ENCODE measurements at regions not wholly inside any gene's neighbourhood (a gene's known extent, or its start where the extent isn't known, plus 50 kb on each side); places are given as distances from the start of the nearest gene placed in this dataset.

DNA sequence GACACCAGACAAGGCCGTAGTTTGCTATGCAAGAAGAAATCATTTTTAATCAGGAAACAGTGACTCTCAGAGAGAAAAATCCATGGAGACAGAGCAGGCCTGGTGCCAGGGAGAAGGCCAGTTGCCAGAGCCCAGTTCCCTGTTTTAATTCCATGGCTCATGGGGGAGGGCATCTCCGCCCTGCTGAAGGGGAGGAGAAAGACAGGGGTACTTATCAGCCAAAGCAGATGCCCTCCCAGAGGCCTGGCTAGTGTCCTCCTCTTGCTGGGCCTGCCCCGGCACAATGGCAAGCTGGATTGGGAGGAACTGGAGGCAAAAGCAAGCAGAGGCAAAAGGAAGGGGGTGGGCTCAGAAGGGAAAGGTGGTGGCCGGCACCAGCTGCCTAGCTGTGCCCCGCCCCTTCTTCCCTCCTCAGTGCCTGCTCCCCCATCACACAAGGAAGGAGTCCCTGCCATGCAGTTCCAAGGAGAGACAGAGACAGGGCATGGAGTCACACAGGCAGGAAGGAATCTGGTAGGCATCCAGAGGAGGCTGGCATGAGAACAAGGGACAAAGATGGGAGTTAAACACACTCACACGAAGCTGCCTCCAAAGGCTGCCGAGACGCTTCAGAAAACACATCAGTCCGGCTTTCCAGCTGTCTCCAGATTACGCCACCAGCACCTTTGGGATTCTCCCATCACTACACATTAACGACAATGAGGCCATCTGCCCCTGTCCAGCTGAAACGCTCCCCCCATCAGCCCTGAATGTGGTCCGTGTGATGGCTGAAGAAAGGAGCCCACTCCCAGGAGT, 591.8 kb downstream of the BUD13 start:
- Histone ChIP-seq H3K9me3 (ENCODE audit: control insufficient read depth in 2 of 3, insufficient read depth in 1 of 3, low read length in 3 of 3) (no peaks in the 10 kb centered on the region), H3K4me1 (ENCODE audit: control insufficient read depth in 2 of 3, insufficient read depth in 2 of 3, low read depth in 1 of 3, low read length in 3 of 3) (peaks cover 0 to 8% (median 0%) of the 10 kb centered on the region in 3 donors), H3K4me3 (ENCODE audit: low read length in 3 of 3) (no peak overlapping the region), H3K9ac (ENCODE audit: low read length in 3 of 3) (no peak overlapping the region), H3K27ac (ENCODE audit: low read depth in 2 of 2, low read length in 2 of 2) (no peak overlapping the region), H3K36me3 (ENCODE audit: control insufficient read depth in 2 of 3, insufficient read depth in 3 of 3, low read length in 3 of 3) (no peaks in the 10 kb centered on the region), H3K27me3 (ENCODE audit: control insufficient read depth, insufficient read depth, low read length) (no peaks in the 10 kb centered on the region)
- intact Hi-C loops (cut with DNase I): no loop called here
- no peak for TF ChIP-seq CTCF (IDR thresholded peaks at IDR 0.05; ENCODE audit: borderline replicate concordance, extremely low read depth, insufficient read depth)
- FAIRE-seq (no peak), DNase-seq (peak in 1 of 5 donors; percentile 32)

DNA sequence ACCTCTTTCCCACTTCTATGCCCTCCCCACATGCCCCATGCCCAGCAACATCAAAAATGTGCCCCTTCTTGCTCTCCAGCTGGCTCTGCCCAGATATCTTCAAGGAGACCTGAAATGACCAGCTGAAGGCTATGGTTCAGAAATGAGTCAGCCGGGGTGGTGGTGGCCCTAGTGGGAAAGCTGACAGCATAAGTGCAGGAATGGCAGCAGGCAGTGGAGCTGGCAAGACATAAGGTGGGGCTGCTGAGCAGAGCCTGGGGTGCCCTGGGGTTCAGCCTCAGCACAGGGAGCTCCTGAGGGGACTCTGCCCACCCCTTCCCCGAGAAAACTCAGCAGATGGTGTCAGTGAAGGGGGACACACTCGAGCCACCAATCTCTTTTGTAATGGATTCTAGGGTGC, 593.4 kb downstream of the BUD13 start:
- DNase-seq (peak in 1 of 5 donors; percentile 29), FAIRE-seq (no peak)
- H3K4me1 ChIP-seq (ENCODE audit: control insufficient read depth in 2 of 3, insufficient read depth in 2 of 3, low read depth in 1 of 3, low read length in 3 of 3): peaks cover 0 to 8% (median 0%) of the 10 kb centered on the region in 3 donors
- no peak for TF ChIP-seq CTCF (IDR thresholded peaks at IDR 0.05; ENCODE audit: borderline replicate concordance, extremely low read depth, insufficient read depth)
- no peaks in the 10 kb centered on the region for H3K27me3 ChIP-seq (ENCODE audit: control insufficient read depth, insufficient read depth, low read length)
- no peaks in the 10 kb centered on the region for H3K9me3 ChIP-seq (ENCODE audit: control insufficient read depth in 2 of 3, insufficient read depth in 1 of 3, low read length in 3 of 3)
- H3K36me3 ChIP-seq (ENCODE audit: control insufficient read depth in 2 of 3, insufficient read depth in 3 of 3, low read length in 3 of 3): no peaks in the 10 kb centered on the region
- no peak overlapping the region for H3K4me3 ChIP-seq (ENCODE audit: low read length in 3 of 3)
- intact Hi-C loops (cut with DNase I): no loop called here
- H3K27ac ChIP-seq (ENCODE audit: low read depth in 2 of 2, low read length in 2 of 2): no peak overlapping the region
- no peak overlapping the region for H3K9ac ChIP-seq (ENCODE audit: low read length in 3 of 3)

DNA sequence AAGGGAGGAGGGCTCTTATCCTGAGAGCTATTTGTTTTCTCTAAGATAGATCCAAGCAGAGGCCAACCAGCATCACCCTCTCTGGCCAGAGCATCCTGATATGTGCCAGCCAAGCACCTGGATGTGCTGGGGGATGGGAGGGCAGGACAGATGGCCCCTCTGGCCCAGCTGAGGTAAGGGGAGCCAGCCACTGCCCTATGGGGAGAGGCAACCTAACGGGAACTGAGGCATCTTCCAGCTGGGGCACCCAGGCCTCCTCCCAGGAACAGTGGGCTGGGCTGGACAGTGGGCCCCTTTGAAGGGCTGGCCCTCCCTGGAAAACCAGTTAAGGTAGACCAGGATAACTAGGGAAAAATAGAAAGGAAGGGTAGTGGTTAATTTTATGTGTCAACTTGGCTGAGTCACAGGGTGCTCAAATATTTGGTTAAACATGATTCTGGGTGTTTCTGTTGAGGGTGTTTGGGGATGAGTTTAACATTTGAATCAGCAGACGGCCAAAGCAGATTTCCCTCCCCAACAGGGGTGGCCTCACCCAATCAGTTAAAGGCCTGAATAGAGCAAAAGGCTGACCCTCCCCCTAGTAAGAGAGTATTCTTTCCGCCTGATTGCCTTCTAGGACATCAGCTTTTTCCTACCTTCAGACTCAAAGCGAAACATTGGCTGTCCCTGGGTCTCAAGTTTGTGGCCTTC, 595.1 kb downstream of the BUD13 start:
- H3K36me3 ChIP-seq (ENCODE audit: control insufficient read depth in 2 of 3, insufficient read depth in 3 of 3, low read length in 3 of 3): no peaks in the 10 kb centered on the region
- H3K27ac ChIP-seq (ENCODE audit: low read depth in 2 of 2, low read length in 2 of 2): no peak overlapping the region
- no peaks in the 10 kb centered on the region for H3K27me3 ChIP-seq (ENCODE audit: control insufficient read depth, insufficient read depth, low read length)
- DNase-seq: peak in 1 of 5 donors; percentile 26
- H3K9me3 ChIP-seq (ENCODE audit: control insufficient read depth in 2 of 3, insufficient read depth in 1 of 3, low read length in 3 of 3): no peaks in the 10 kb centered on the region
- H3K4me3 ChIP-seq (ENCODE audit: low read length in 3 of 3): no peak overlapping the region
- no peak overlapping the region for H3K9ac ChIP-seq (ENCODE audit: low read length in 3 of 3)
- intact Hi-C loops (cut with DNase I): no loop called here
- H3K4me1 ChIP-seq (ENCODE audit: control insufficient read depth in 2 of 3, insufficient read depth in 2 of 3, low read depth in 1 of 3, low read length in 3 of 3): peaks cover 0 to 8% (median 0%) of the 10 kb centered on the region in 3 donors
- no peak for FAIRE-seq
- TF ChIP-seq CTCF (IDR thresholded peaks at IDR 0.05; ENCODE audit: borderline replicate concordance, extremely low read depth, insufficient read depth): no peak
